BE2C (cell line): ENCODE measurements at regions not wholly inside any gene's neighbourhood (a gene's known extent, or its start where the extent isn't known, plus 50 kb on each side); places are given as distances from the start of the nearest gene placed in this dataset.

Experiments used
- DNase-seq: peaks from one replicate; pipeline ENCODE4 v3.0.0-alpha.2; 2020
- H3K27me3 ChIP-seq: fragments of 250-450 bp; sonication (Bioruptor Pico); 2 replicates; pipeline ENCODE4 v1.5.1; 2020; ENCODE audit warnings: mild to moderate bottlenecking
- H3K36me3 ChIP-seq: fragments of 250-450 bp; sonication (Bioruptor Pico); 2 replicates; pipeline ENCODE4 v1.5.1; 2020; ENCODE audit warnings: mild to moderate bottlenecking
- H3K4me1 ChIP-seq: fragments of 250-450 bp; sonication (Bioruptor Pico); 2 replicates; pipeline ENCODE4 v1.5.1; 2020
- H3K4me3 ChIP-seq: 2 replicates; pipeline ENCODE4 v1.5.1; 2011; ENCODE audit warnings: low read depth, low read length
- H3K9me3 ChIP-seq: fragments of 250-450 bp; sonication (Bioruptor Pico); 2 replicates; pipeline ENCODE4 v1.5.1; 2020
- TF ChIP-seq, protein P1 (sequence below): IDR thresholded peaks from 2 replicates; pipeline ENCODE4 v1.5.1; 2012; ENCODE audit warnings: mild to moderate bottlenecking, low read depth, low read length

DNA sequence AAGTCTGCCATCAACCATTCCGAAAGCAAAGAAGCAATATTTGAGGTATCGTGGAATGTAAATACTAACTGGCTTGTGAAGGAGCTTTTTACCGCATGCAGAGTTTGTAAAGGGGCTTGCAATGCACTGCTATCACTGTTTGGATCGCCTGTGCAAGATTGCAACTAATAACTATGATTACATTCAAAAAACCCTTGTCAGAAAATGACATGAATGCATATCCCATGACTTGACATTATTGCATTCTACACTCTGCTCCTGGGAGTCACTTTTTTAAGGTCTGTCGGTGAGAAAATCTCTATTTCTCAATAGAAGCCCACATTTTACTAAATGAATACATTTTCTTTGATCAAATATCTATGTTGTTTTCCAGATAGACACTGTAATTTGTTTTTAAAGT is 335.4 kb upstream of the SPTLC3 start:
- TF ChIP-seq, protein P1, sequence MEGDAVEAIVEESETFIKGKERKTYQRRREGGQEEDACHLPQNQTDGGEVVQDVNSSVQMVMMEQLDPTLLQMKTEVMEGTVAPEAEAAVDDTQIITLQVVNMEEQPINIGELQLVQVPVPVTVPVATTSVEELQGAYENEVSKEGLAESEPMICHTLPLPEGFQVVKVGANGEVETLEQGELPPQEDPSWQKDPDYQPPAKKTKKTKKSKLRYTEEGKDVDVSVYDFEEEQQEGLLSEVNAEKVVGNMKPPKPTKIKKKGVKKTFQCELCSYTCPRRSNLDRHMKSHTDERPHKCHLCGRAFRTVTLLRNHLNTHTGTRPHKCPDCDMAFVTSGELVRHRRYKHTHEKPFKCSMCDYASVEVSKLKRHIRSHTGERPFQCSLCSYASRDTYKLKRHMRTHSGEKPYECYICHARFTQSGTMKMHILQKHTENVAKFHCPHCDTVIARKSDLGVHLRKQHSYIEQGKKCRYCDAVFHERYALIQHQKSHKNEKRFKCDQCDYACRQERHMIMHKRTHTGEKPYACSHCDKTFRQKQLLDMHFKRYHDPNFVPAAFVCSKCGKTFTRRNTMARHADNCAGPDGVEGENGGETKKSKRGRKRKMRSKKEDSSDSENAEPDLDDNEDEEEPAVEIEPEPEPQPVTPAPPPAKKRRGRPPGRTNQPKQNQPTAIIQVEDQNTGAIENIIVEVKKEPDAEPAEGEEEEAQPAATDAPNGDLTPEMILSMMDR: no peak
- H3K36me3 ChIP-seq: no peaks in the 10 kb centered on the region
- no peak for DNase-seq
- H3K4me3 ChIP-seq: no peak overlapping the region
- H3K4me1 ChIP-seq: no peaks in the 10 kb centered on the region
- H3K9me3 ChIP-seq: no peaks in the 10 kb centered on the region
- H3K27me3 ChIP-seq: no peaks in the 10 kb centered on the region

DNA sequence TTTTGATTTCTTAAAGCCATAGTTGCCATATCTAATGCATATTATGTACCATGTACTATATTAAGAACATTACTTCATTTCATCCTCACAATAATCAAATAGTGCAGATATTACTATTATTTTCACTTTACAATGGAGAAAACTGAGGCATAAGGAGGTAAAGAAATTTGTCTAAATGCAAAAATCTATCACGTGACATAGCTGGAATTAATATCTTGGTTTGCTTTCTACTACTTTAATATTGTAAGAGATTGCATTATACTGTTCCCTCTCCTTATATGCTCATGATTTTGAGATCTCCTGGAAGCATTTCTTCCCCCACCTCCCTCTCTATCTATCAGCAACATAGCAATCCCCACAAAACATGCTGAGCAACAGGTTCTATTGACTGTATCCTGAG is 330.8 kb upstream of the SPTLC3 start:
- TF ChIP-seq, protein P1: no peak
- Histone ChIP-seq H3K9me3 (no peaks in the 10 kb centered on the region), H3K27me3 (no peaks in the 10 kb centered on the region), H3K4me3 (no peak overlapping the region), H3K4me1 (no peaks in the 10 kb centered on the region), H3K36me3 (no peaks in the 10 kb centered on the region)
- DNase-seq: no peak

GRCh38 chr20:12679447-12679846 is 329.3 kb upstream of the SPTLC3 start:
- Histone ChIP-seq H3K9me3 (no peaks in the 10 kb centered on the region), H3K27me3 (no peaks in the 10 kb centered on the region), H3K4me1 (no peaks in the 10 kb centered on the region), H3K4me3 (no peak overlapping the region), H3K36me3 (no peaks in the 10 kb centered on the region)
- no peak for DNase-seq
- TF ChIP-seq, protein P1: no peak

- H3K36me3 ChIP-seq: no peaks in the 10 kb centered on the region
- no peaks in the 10 kb centered on the region for H3K27me3 ChIP-seq
- no peak for DNase-seq
- no peaks in the 10 kb centered on the region for H3K4me1 ChIP-seq
- TF ChIP-seq, protein P1: no peak
- H3K9me3 ChIP-seq: no peaks in the 10 kb centered on the region
- H3K4me3 ChIP-seq: no peak overlapping the region
Measured at GRCh38 chr20:12682613-12683012, 326.2 kb upstream of the SPTLC3 start.

- H3K4me1 ChIP-seq: peaks cover 5% of the 10 kb centered on the region
- TF ChIP-seq, protein P1: no peak
- H3K36me3 ChIP-seq: no peaks in the 10 kb centered on the region
- no peaks in the 10 kb centered on the region for H3K9me3 ChIP-seq
- H3K4me3 ChIP-seq: no peak overlapping the region
- no peak for DNase-seq
- H3K27me3 ChIP-seq: no peaks in the 10 kb centered on the region
Measured at GRCh38 chr20:12687476-12687875, 321.3 kb upstream of the SPTLC3 start.

DNA sequence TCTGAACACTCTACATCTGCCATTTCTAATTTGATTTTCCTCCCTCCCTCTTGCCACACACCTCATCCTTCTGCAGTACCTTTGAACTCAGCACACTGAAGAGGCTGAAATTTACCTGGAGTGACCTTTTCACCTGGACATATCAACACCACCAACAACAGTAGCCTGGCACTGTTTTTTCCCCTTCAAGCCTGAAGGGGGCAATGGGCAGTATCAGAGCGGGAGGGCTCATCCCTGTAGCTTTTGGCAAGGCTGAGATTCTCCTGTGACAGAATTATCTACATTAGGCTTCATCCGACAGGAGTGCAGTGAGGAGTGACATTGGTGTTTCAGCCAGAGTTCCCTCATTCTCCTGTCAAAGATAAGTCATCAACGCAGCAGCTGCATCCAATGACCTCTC is 312.8 kb upstream of the SPTLC3 start:
- Histone ChIP-seq H3K4me3 (no peak overlapping the region), H3K36me3 (no peaks in the 10 kb centered on the region), H3K4me1 (peaks cover 14% of the 10 kb centered on the region), H3K27me3 (no peaks in the 10 kb centered on the region), H3K9me3 (no peaks in the 10 kb centered on the region)
- TF ChIP-seq, protein P1: no peak
- DNase-seq: no peak
